CD4-positive, alpha-beta T cell (primary cell): ENCODE measurements at regions not wholly inside any gene's neighbourhood (a gene's known extent, or its start where the extent isn't known, plus 50 kb on each side); places are given as distances from the start of the nearest gene placed in this dataset.

ENCODE experiments used
- ATAC-seq: fragments of 200-7000 bp; cut with Tn5 transposase; one replicate; pipeline ENCODE4 v1.10.0; 2022; ENCODE audit warnings: mild to moderate bottlenecking; ENCODE audit not compliant: poor library complexity
- CTCF ChIA-PET: fragments of 350-600 bp; sonication (Branson Sonifier 250); formaldehyde crosslinking; loops from one replicate; lab custom pipeline; 2021; ENCODE audit warnings: antibody characterized with exemption, inconsistent platforms; lab: Charles Lee
- POLR2A ChIA-PET: fragments of 350-600 bp; sonication (Branson Sonifier 250); formaldehyde crosslinking; loops from one replicate; lab custom pipeline; 2021; ENCODE audit warnings: antibody characterized with exemption, inconsistent platforms; lab: Charles Lee
- DNase-seq, 14 experiments: peaks; one replicate each; pipeline ENCODE4 v3.0.0-alpha.2; 2013 to 2020; ENCODE audit warnings: mixed read lengths in 2 of 14
- H3K27ac ChIP-seq, 2 donors: one replicate each; pipeline versions ENCODE4 v1.5.1 to v1.7.0; 2013; ENCODE audit warnings: low read length in 2 of 2, low read depth in 1 of 2, mild to moderate bottlenecking in 1 of 2
- H3K27me3 ChIP-seq, 2 experiments: 1 replicate in 1 of 2; 2 replicates in 1 of 2; pipeline versions ENCODE4 v1.6.1 to v1.7.0; 2013; ENCODE audit warnings: low read length in 2 of 2, control low read depth in 1 of 2, mild to moderate bottlenecking in 1 of 2, moderate library complexity in 1 of 2; ENCODE audit not compliant: insufficient read depth in 2 of 2, control insufficient read depth in 1 of 2
- H3K36me3 ChIP-seq: one replicate; pipeline ENCODE4 v1.6.1; 2013; ENCODE audit warnings: low read length, control low read depth; ENCODE audit not compliant: insufficient read depth
- H3K4me1 ChIP-seq: one replicate; pipeline ENCODE4 v1.6.1; 2013; ENCODE audit warnings: low read length, control low read depth; ENCODE audit not compliant: insufficient read depth
- H3K4me3 ChIP-seq: one replicate; pipeline ENCODE4 v1.5.1; 2013; ENCODE audit warnings: mild to moderate bottlenecking, low read length, moderate library complexity
- H3K9me3 ChIP-seq, 2 experiments: 1 replicate in 1 of 2; 2 replicates in 1 of 2; pipeline versions ENCODE4 v1.6.1 to v1.7.0; 2013; ENCODE audit warnings: low read length in 2 of 2, mild to moderate bottlenecking in 2 of 2, control low read depth in 1 of 2, moderate library complexity in 1 of 2; ENCODE audit not compliant: control insufficient read depth in 1 of 2, insufficient read depth in 1 of 2
- H3K27ac Mint-ChIP-seq: one replicate; pipeline ENCODE4 v1.8.0; 2020; ENCODE audit warnings: mixed read lengths
- H3K27me3 Mint-ChIP-seq: one replicate; pipeline ENCODE4 v1.8.0; 2021; ENCODE audit warnings: mixed read lengths
- H3K36me3 Mint-ChIP-seq: one replicate; pipeline ENCODE4 v1.8.0; 2021; ENCODE audit warnings: low read depth, mixed read lengths
- H3K4me1 Mint-ChIP-seq: one replicate; pipeline ENCODE4 v1.8.0; 2021; ENCODE audit warnings: low read depth, mixed read lengths
- H3K4me3 Mint-ChIP-seq: one replicate; pipeline ENCODE4 v1.8.0; 2020; ENCODE audit warnings: mild to moderate bottlenecking, mixed read lengths
- H3K9me3 Mint-ChIP-seq: one replicate; pipeline ENCODE4 v1.8.0; 2020; ENCODE audit warnings: mixed read lengths
- CTCF ChIP-seq: fragments of 200-600 bp; IDR thresholded peaks from one replicate; pipeline ENCODE4 v1.8.0; 2022; ENCODE audit warnings: antibody characterized with exemption, mild to moderate bottlenecking
- intact Hi-C, 2 experiments: fragments of 100-400 bp; cut with DNase I in 1 of 2; cut with micrococcal nuclease in 1 of 2; formaldehyde crosslinking; loops; one replicate each; pipeline versions ENCODE4 v1.15.1 to v1.9.0; 2023 to 2025; cut with DNase I, micrococcal nuclease

- H3K9me3 Mint-ChIP-seq: no peaks in the 10 kb centered on the region
- ChIA-PET CTCF (no interaction called here), POLR2A (no interaction called here)
- Histone ChIP-seq H3K27ac (no peak overlapping the region), H3K36me3 (no peaks in the 10 kb centered on the region), H3K4me3 (no peak overlapping the region), H3K27me3 (no peaks in the 10 kb centered on the region), H3K9me3 (no peaks in the 10 kb centered on the region), H3K4me1 (no peaks in the 10 kb centered on the region)
- H3K4me1 Mint-ChIP-seq: no peaks in the 10 kb centered on the region
- no peaks in the 10 kb centered on the region for H3K27me3 Mint-ChIP-seq
- no peak for TF ChIP-seq CTCF
- DNase-seq (no peak), ATAC-seq (no peak)
- H3K36me3 Mint-ChIP-seq: no peaks in the 10 kb centered on the region
- no peak overlapping the region for H3K4me3 Mint-ChIP-seq
- intact Hi-C loops: no loop called here
- H3K27ac Mint-ChIP-seq: no peak overlapping the region
Observed at GRCh38 chr13:91112924-91113277, 234.6 kb upstream of the MIR17HG start.

GRCh38 chr13:91115776-91116175 lies 231.7 kb upstream of the MIR17HG start:
- ChIA-PET POLR2A (no interaction called here), CTCF (no interaction called here)
- Mint-ChIP-seq H3K9me3 (no peaks in the 10 kb centered on the region), H3K27me3 (no peaks in the 10 kb centered on the region), H3K4me1 (no peaks in the 10 kb centered on the region), H3K27ac (no peak overlapping the region), H3K36me3 (no peaks in the 10 kb centered on the region), H3K4me3 (no peak overlapping the region)
- Histone ChIP-seq H3K36me3 (no peaks in the 10 kb centered on the region), H3K27ac (no peak overlapping the region), H3K4me3 (no peak overlapping the region), H3K4me1 (no peaks in the 10 kb centered on the region), H3K9me3 (no peaks in the 10 kb centered on the region), H3K27me3 (no peaks in the 10 kb centered on the region)
- no peak for ATAC-seq
- no peak for TF ChIP-seq CTCF
- DNase-seq: no peak
- intact Hi-C loops: no loop called here

- Mint-ChIP-seq H3K27me3 (peaks cover 8% of the 10 kb centered on the region), H3K27ac (no peak overlapping the region), H3K4me1 (no peaks in the 10 kb centered on the region), H3K4me3 (no peak overlapping the region), H3K36me3 (no peaks in the 10 kb centered on the region), H3K9me3 (no peaks in the 10 kb centered on the region)
- H3K4me1 ChIP-seq: no peaks in the 10 kb centered on the region
- TF ChIP-seq CTCF: no peak
- no peak for DNase-seq
- H3K27ac ChIP-seq: no peak overlapping the region
- ATAC-seq: no peak
- CTCF ChIA-PET: no interaction called here
- H3K36me3 ChIP-seq: no peaks in the 10 kb centered on the region
- H3K4me3 ChIP-seq: no peak overlapping the region
- intact Hi-C loops: no loop called here
- H3K27me3 ChIP-seq: no peaks in the 10 kb centered on the region
- POLR2A ChIA-PET: no interaction called here
- no peaks in the 10 kb centered on the region for H3K9me3 ChIP-seq
Observed at GRCh38 chr13:91117351-91117750, 230.1 kb upstream of the MIR17HG start.
